Stomach (tissue), 4 donors: ENCODE measurements at regions not wholly inside any gene's neighbourhood (a gene's known extent, or its start where the extent isn't known, plus 50 kb on each side); places are given as distances from the start of the nearest gene placed in this dataset.

Experiments used
- CTCF ChIP-seq, 7 experiments: fragments of 450-650 bp in 4 of 7; fragments of 200-600 bp in 3 of 7; sonication (generic) in 3 of 7; IDR thresholded peaks; one replicate each; pipeline ENCODE4 v1.5.1; 2016 to 2019; ENCODE audit warnings: antibody characterized with exemption in 7 of 7, control low read depth in 2 of 7, mild to moderate bottlenecking in 1 of 7
- POLR2A ChIP-seq, 4 donors: fragments of 450-650 bp; IDR thresholded peaks; one replicate each; pipeline ENCODE4 v1.6.1; 2016; ENCODE audit warnings: antibody characterized with exemption in 4 of 4, control low read depth in 2 of 4, mild to moderate bottlenecking in 1 of 4, moderate library complexity in 1 of 4

GRCh38 chr9:88745276-88746001 lies 210.5 kb downstream of the NXNL2 start:
- TF ChIP-seq POLR2A (IDR thresholded peaks at IDR 0.05) (no peak), CTCF (IDR thresholded peaks at IDR 0.05) (no peak)
